GDM1 (cell line): ENCODE measurements at regions not wholly inside any gene's neighbourhood (a gene's known extent, or its start where the extent isn't known, plus 50 kb on each side); places are given as distances from the start of the nearest gene placed in this dataset.

ENCODE experiments used
- DNase-seq: peaks from one replicate; lab custom pipeline; 2025; lab: John Stamatoyannopoulos, UW

DNA sequence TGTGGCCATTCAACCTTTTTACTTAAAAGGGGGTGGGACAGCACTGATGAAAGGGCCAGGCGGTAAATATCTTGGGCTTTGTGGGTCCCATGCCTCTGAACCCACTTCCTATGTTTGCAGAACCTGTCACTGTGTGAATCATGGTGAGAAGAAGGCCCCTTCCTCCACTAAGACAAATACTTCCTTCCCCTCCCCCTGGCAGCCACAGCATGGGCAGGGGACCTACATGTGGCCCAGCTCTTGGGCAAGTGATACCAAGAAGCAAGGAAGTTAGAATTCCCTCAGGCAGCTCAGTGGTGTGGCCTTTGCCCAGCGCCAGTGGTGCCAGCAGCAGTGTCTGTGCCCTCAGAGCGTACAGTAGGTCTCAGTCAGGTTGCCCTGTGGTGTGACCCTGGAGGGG, 168.6 kb downstream of the TRIM33 start:
- peak; percentile 87 for DNase-seq

DNA sequence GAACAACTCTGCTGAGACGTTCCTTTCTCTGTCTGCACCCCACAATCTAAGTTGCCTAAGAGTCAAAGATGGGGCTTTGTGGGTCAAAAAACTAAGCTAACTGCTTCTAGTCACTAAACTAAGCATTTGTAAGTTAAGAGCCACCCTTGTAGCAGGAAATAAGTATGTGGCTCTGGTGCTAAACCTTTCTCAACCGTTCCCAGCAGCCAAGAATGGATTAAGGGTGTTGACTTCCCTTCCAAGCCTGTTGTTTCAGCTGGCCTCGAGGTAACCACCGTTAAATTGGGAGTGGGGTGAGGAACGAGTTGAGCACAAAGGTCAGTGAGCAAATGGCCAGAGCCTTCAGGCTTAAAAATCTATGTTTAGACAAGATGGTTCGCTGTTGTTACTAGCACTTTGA, 169.1 kb downstream of the TRIM33 start:
- peak; percentile 17 for DNase-seq

DNA sequence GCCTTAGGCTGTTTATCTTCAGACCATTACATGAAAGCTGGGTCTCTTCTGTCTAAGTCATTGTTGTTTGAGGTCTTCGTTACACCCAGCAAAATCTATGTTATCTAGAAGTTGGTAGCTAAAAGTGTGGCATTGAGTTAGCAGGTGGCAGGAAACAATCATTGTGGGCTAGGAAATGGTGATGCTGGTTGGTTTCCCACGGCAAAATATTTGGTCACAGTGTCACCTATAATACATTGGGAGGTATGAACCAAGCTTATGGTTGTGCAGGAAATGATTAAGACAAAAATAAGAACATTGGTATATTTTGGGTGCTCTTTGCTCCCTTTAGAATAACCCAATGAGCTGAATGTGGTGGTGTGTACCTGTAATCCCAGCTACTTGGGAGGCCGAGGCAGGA, 169.7 kb downstream of the TRIM33 start:
- peak; percentile 53 for DNase-seq

GRCh38 chr1:114340892-114341291, 170.1 kb downstream of the TRIM33 start:
- no peak for DNase-seq

GRCh38 chr1:114339379-114339778, 171.6 kb downstream of the TRIM33 start:
- DNase-seq: no peak

DNA sequence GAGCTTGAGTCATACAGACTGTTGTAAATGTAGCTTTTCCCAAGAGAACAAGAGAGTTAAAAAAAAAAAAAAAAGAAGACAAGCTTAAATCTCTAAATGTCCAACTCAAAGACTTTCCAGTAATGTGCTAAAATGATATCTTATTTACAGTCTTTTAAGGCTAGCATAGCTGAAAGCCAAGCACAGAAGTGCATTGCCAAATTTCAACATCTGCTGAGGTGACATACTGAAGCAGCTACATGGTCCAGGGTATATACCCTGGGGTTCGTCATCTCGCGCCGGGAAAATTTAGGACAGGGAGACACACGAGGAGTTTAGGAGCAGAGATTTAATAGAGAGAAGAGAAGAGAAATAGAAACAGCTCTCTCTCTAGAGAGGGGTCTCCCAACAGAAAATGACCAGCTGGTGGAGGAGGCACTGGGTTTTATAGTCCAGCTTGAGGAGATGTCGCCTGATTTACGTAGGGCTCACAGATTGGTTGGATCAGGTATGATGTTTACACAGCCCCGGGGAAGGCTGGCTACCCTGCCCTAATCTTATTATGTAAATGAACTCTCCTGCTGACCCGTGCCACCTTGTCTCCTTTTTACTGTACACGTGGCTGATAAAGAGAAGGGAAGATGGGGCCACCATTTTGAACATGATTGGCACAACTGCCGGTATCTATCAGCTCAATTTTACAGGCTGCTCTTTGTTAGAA, 172.7 kb downstream of the TRIM33 start:
- no peak for DNase-seq

DNA sequence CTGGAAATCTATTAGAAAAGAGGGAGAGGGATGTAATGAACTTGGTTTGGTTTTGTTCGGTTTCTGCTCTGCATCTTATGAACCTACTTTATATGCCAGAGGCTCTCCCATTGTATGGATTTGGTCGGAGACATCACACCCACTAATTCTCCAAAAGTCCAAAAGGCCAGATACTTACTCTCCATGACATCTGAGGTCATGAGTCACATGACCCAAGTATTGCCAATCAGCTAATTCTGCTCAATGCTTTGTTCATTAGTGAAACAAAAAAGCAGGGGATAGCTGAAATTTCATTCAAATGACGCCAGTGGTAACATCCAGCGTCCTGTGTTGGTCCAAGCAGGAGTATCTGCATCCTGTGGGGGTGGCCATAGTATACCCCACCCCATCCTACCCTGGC, 173.6 kb downstream of the TRIM33 start:
- no peak for DNase-seq

GRCh38 chr1:114336360-114336759, 174.6 kb downstream of the TRIM33 start:
- DNase-seq: no peak

GRCh38 chr1:114335273-114335672, 175.7 kb downstream of the TRIM33 start:
- DNase-seq: no peak

- no peak for DNase-seq
These were observed 176.7 kb downstream of the TRIM33 start for GRCh38 chr1:114334297-114334696.

GRCh38 chr1:114333690-114334089, 177.3 kb downstream of the TRIM33 start:
- no peak for DNase-seq

DNA sequence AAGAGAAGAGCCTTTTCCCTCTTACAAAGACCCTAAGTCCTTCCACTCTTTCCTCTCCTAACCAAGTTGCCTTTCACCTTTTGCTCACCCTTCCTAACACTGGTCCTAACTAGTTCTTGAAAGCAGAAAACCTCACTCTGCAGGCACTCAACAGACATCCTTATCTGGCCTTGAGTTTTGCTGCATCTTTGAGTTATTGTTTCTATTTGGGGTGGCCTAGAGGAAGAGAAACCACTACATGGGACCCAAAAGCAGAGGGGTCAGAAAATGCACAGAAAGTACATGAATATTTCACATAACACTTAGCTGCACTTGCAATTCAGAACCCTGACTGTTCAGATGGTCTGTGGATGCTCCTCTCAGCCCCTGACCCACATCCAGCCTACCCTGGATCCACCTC, 178.3 kb upstream of the SYT6 start:
- no peak for DNase-seq

- DNase-seq: no peak
These were observed 176.8 kb upstream of the SYT6 start for GRCh38 chr1:114330451-114330983.

GRCh38 chr1:114328361-114328904, 174.8 kb upstream of the SYT6 start:
- no peak for DNase-seq

- DNase-seq: no peak
These were observed 170.9 kb upstream of the SYT6 start for GRCh38 chr1:114324662-114324965.

- no peak for DNase-seq
These were observed 170.4 kb upstream of the SYT6 start for GRCh38 chr1:114323959-114324661.

GRCh38 chr1:114322734-114323133, 169.1 kb upstream of the SYT6 start:
- DNase-seq: no peak

DNA sequence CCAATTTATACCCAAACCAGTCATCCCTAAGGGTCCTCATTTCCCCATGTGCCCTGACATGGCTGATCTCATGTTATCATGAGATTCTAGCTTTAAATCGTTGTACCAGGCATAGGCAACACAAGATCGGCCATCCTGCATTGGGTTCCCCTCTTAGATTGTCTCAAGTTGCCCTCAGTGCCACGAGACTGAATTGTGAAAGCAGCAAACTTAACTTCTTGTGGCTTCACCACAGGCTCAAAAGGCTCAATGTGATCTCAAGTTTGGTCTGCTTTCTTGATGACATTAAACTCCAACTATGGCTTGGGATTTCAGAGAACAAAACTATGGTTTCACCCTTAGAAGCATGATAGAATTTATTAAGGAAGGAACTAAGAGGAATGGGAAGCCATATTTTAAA, 168.5 kb upstream of the SYT6 start:
- DNase-seq: no peak

DNA sequence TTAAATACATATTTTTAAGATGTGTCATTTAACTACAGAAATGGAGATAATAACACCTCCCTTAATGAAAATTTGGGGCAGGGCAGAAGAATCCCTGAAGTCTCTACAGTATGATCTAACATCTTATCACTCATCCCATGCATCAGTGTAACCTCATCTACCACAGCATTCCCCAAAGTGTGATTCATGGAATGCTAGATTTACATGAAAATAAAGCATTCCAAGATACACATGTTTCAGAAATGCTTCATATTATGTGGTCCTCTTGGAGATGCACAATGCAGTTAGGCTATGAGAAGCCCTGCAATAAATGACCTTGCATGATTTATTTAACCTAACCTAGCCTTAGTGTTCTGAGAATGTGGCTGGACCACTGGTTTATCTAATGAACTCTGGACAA, 166.9 kb upstream of the SYT6 start:
- DNase-seq: no peak

- no peak for DNase-seq
These were observed 165.7 kb upstream of the SYT6 start for GRCh38 chr1:114319418-114319817.

GRCh38 chr1:114318961-114319360, 165.3 kb upstream of the SYT6 start:
- DNase-seq: no peak

- no peak for DNase-seq
These were observed 162.5 kb upstream of the SYT6 start for GRCh38 chr1:114316204-114316603.

GRCh38 chr1:114315631-114316030, 162.0 kb upstream of the SYT6 start:
- no peak for DNase-seq

GRCh38 chr1:114314576-114314975, 160.9 kb upstream of the SYT6 start:
- no peak for DNase-seq
